ENCODE measurements at regions not wholly inside any gene's neighbourhood (a gene's known extent, or its start where the extent isn't known, plus 50 kb on each side); places are given as distances from the start of the nearest gene placed in this dataset.
A peak's percentile ranks its signal among the peaks of the same experiment; 100 is the strongest.

DNA sequence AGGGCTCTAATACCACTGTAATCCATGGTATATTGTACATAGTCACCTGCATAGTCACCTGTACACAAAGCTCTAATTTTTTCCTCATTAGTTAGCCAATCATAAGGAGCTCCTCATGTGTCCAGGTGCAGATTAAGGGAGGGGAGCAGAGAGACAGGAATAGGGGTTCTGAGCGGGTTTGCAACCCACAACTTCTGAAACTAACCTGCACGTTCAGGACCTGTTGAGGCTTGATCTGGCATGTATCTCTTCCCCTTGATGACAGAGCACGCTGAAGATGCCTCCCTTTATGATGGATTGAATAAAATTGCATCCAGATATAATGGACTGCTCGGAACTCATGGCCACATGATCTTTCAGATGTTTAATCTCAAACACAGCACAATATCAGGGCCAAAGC lies 144.0 kb upstream of the PRNP start:
- TF ChIP-seq, protein P1, sequence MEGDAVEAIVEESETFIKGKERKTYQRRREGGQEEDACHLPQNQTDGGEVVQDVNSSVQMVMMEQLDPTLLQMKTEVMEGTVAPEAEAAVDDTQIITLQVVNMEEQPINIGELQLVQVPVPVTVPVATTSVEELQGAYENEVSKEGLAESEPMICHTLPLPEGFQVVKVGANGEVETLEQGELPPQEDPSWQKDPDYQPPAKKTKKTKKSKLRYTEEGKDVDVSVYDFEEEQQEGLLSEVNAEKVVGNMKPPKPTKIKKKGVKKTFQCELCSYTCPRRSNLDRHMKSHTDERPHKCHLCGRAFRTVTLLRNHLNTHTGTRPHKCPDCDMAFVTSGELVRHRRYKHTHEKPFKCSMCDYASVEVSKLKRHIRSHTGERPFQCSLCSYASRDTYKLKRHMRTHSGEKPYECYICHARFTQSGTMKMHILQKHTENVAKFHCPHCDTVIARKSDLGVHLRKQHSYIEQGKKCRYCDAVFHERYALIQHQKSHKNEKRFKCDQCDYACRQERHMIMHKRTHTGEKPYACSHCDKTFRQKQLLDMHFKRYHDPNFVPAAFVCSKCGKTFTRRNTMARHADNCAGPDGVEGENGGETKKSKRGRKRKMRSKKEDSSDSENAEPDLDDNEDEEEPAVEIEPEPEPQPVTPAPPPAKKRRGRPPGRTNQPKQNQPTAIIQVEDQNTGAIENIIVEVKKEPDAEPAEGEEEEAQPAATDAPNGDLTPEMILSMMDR (IDR thresholded peaks at IDR 0.05; ENCODE audit: insufficient read depth, low read length, severe bottlenecking), result no peak
- no peaks in the 10 kb centered on the region for H3K27me3 ChIP-seq (ENCODE audit: control insufficient read depth, insufficient read depth, low read length)
- FAIRE-seq, result no peak
- no peaks in the 10 kb centered on the region for H3K36me3 ChIP-seq (ENCODE audit: control insufficient read depth, insufficient read depth, low read length)
- no peak overlapping the region for H3K4me3 ChIP-seq (ENCODE audit: low read depth, low read length)
- peak; percentile 49 for DNase-seq (ENCODE audit: low read depth)

DNA sequence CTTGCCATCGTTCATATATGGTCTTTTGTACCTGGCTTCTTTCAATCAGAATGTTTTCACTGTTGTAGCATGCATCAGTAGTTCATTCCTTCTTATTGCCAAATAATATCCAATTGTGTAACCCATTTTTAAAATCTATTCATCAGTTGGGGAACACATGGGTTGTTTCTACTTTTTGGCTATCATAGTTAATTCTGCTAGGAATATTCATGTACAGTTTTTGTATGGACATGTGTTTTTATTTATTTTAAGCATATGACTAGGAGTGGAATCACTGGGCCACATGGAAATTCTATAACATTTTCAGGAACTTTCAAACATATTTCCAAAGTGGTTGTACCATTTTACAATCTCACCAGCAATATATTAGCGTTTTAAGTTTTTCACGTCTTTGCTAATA lies 151.9 kb upstream of the PRNP start:
- no peak for DNase-seq (ENCODE audit: low read depth)
- TF ChIP-seq, protein P1 (IDR thresholded peaks at IDR 0.05; ENCODE audit: insufficient read depth, low read length, severe bottlenecking), result no peak
- no peaks in the 10 kb centered on the region for H3K27me3 ChIP-seq (ENCODE audit: control insufficient read depth, insufficient read depth, low read length)
- H3K4me3 ChIP-seq (ENCODE audit: low read depth, low read length), result no peak overlapping the region
- no peaks in the 10 kb centered on the region for H3K36me3 ChIP-seq (ENCODE audit: control insufficient read depth, insufficient read depth, low read length)
- FAIRE-seq, result no peak

DNA sequence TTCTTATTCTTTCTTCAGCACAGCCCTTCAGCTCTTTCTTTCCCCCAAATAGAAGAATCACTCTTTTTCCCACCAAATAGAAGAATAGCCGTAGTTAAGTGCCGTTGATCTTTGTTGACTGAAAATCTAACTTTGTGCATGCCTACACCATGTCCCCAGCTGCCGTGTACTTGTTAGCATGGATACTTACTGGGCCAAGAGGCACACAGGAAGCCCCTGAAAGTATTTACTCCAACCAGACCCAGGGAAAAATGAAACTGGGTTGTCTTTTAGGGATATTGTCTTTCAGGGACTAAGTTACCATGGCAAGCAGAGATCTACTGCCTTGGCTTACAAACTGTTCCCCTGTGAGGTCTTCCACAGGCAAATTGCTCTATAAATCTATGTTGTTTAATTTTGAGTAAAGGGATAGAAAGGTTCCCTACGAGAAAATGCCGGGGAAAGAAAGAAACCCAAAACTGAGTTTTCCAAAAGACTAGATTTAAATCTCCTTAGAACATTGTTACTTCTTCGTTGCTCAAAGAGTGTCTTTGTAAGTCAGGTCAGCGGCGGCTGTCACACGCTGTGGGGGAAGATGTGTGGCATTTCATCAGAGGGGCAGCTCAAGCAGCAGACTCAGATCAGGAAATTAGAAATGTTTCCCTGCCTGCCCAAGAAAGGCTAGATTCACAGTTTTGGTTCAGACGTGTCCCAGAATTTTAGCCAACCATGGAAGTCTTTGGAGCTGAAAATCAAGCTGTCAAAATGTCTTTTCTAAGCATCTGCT lies 152.7 kb upstream of the PRNP start:
- TF ChIP-seq, protein P1 (IDR thresholded peaks at IDR 0.05; ENCODE audit: insufficient read depth, low read length, severe bottlenecking), result no peak
- no peak for DNase-seq (ENCODE audit: low read depth)
- FAIRE-seq, result no peak

DNA sequence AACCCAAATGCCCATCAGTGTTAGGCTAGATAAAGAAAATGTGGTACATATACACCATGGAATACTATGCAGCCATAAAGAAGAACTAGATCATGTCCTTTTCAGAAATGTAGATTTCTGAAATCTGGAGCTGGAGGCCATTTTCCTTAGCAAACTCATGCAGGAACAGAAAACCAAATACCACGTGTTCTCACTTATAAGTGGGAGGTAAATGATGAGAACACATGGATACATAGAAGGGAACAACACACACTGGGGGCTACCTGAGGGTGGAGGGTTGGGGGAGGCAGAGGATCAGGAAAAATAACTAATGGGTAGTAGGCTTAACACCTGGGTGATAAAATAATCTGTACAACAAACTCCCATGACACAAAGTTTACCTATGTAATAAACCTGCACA lies 153.5 kb upstream of the PRNP start:
- DNase-seq (ENCODE audit: low read depth) (no peak), FAIRE-seq (no peak)
- Histone ChIP-seq H3K27me3 (ENCODE audit: control insufficient read depth, insufficient read depth, low read length) (no peaks in the 10 kb centered on the region), H3K4me3 (ENCODE audit: low read depth, low read length) (no peak overlapping the region), H3K36me3 (ENCODE audit: control insufficient read depth, insufficient read depth, low read length) (no peaks in the 10 kb centered on the region)
- TF ChIP-seq, protein P1 (IDR thresholded peaks at IDR 0.05; ENCODE audit: insufficient read depth, low read length, severe bottlenecking), result no peak

More for the DNA sequence above, 152.7 kb upstream of the PRNP start:
- H3K27me3 ChIP-seq (ENCODE audit: control insufficient read depth, insufficient read depth, low read length), result no peaks in the 10 kb centered on the region
- no peaks in the 10 kb centered on the region for H3K36me3 ChIP-seq (ENCODE audit: control insufficient read depth, insufficient read depth, low read length)
- no peak overlapping the region for H3K4me3 ChIP-seq (ENCODE audit: low read depth, low read length)

DNA sequence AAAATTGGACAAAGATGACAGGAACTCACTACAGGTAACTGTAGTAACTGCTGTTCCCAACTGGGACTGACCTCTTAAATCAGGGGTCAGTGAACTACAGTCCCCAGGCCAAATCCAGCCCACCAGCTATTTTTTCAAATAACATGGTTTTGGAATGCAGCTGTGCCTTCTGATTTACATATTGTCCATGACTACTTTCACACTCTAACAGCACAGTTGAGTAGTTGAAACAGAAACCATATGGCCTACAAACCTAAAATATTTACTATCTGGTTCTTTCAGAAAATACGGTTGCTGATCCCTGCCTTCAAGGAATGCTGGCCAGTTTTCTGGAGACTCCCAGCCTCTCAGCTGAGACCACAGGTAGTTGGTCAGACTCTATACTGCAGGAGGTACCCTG lies 161.5 kb upstream of the PRNP start:
- TF ChIP-seq, protein P1 (IDR thresholded peaks at IDR 0.05; ENCODE audit: insufficient read depth, low read length, severe bottlenecking), result no peak
- no peaks in the 10 kb centered on the region for H3K36me3 ChIP-seq (ENCODE audit: control insufficient read depth, insufficient read depth, low read length)
- no peak for FAIRE-seq
- no peak overlapping the region for H3K4me3 ChIP-seq (ENCODE audit: low read depth, low read length)
- no peak for DNase-seq (ENCODE audit: low read depth)
- H3K27me3 ChIP-seq (ENCODE audit: control insufficient read depth, insufficient read depth, low read length), result no peaks in the 10 kb centered on the region

DNA sequence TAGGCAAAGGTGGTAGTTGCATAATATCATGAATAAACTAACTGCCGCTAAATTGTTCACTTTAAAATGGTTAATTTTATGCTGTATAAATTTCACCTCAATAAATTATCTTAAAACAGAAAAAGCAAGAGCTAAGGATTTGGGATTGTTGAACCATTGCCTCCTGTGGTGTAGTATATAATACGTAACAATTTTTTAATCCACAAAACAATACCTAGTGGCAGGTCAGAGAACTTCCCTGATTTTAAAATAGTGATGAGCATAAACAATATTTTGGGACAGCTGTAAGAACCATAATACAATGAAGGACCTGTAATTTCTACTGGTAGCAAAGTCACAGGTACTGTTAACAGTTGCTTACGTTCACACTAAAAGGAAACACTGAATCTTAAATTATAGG lies 161.9 kb upstream of the PRNP start:
- H3K27me3 ChIP-seq (ENCODE audit: control insufficient read depth, insufficient read depth, low read length), result no peaks in the 10 kb centered on the region
- no peak overlapping the region for H3K4me3 ChIP-seq (ENCODE audit: low read depth, low read length)
- DNase-seq (ENCODE audit: low read depth), result no peak
- no peak for FAIRE-seq
- TF ChIP-seq, protein P1 (IDR thresholded peaks at IDR 0.05; ENCODE audit: insufficient read depth, low read length, severe bottlenecking), result no peak
- no peaks in the 10 kb centered on the region for H3K36me3 ChIP-seq (ENCODE audit: control insufficient read depth, insufficient read depth, low read length)

All from bronchial epithelial cell (primary cell).